Hypothalamus (tissue), 51 donors: ENCODE measurements at regions not wholly inside any gene's neighbourhood (a gene's known extent, or its start where the extent isn't known, plus 50 kb on each side); places are given as distances from the start of the nearest gene placed in this dataset.

Experiments
- DNase-seq, 51 donors: peaks; one replicate each; lab custom pipeline; 2025; lab: John Stamatoyannopoulos, UW

DNA sequence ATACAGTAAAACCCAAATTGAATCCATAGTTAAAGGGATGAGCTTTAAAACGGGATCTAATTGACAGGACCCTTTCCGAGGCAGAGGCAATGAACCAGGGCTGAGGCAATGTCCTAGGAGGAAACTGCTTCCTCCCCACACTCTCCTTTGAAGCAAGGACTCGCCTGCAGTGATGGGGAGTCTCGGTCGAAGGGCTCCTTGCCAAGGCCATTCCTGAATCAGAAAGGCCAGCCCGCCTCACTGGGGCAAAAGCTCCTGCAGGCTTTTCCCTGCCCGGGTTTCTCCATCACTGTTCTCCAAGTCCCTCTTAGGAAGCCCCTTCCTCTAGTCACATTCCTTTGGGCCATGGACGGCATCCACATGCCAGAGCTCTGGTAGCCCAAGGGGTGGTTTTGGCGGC lies 132.0 kb downstream of the RBFOX3 start:
- DNase-seq = no peak

DNA sequence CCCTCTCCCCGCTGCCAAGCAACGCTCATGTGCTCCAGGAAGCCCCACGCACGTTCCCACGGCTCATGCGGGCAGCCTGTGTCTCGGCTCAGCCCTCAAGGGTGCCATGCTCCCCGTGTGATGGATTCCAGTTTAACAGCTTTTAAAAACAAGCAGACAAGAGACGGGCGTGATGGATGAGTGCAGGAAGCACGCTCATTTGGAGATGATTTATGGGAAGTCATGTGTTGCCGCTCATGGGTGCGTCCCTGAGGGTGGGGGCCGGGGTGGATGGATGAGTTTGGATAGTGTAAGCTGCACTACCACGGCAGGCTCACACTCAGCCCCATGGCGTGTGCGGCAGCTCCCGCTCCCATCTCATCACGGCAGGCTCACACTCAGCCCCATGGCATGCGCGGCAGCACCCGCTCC lies 132.8 kb downstream of the RBFOX3 start:
- no peak for DNase-seq

DNA sequence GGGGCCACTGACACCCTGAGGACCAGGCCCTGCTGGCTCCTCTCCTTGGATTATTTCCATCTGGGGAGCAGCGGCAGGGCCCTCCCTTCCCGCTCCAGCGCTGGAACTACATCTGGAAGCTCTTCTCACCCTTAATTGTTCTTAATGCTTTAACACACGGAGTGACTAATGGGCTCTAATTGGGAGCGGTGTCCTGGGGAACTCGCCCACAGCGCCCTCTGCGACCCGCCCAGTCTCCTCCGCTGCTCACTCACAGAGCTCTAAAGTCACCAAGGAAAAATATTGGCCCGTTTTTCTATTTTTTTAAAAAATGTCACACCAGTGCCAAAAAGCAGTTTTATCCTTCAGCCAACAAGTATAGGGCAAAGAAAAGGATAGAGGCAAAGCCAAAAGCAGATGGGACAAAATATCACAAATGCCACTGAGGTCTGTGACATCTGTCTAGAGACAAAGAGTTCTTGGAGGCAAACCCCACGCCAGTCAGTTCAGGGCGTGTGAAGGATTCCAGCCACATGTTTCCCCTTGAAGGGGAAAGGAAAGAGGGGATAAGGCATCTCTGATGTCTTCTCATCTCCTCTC lies 134.7 kb downstream of the RBFOX3 start:
- no peak for DNase-seq

DNA sequence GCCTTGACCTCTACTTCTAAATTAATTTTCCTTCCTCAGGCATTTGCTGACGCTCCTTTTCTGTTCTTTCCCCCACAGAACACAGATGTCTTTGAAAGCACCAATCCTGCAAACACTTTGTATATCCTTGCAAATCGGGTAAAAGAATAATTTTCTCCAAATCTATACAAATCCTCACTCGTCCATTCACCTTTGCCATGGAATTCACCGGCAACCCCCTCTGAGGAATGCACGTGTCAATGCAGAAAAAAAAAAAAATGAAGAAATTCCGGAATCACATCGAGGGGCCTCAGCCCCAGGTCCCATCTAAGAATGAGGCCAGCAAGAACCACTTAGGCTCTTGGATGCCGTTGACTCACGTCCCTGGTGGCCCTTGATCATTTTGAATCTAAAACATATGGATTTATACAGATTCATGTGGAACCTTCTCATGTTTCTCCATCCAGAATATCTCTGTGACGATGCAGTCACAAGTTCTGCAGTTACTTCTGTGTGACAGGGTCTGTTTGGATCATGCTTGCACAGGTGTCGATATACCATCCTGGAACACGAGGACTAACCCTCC lies 136.9 kb downstream of the RBFOX3 start:
- no peak for DNase-seq

DNA sequence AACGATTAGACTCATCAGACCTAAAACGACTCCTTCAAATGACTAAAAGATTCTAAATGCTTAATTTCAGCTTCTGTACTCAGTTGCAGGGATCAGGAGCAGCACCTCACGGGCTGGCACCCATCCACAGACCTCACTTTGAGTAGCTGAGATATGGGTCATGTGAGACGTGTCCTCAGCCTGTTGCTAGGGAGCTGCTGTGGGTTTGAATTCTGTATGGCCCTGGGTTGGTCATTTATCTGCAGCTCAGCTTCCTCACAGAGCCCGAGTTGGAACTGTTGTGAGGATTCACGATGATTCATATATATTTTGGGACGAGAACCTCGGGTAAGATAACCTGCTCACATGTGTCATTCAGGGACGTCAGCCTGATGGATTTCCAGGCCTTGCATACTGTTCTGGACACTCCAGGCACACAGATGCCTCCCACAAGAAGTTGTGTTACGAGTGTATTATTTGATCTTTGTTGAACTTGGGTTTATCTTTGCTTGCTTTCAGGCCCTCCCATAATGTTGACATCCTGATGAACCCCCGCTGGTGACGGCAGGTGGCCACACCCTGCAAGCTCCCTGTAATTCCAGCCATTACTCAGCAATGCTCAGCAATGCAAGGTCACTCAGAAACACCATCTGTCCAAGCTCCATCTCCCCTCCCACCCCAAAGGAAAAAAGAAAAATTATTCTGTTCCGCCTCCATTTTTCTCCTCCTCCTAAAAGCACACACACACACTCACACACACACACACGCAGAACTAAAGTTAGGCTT lies 137.6 kb downstream of the RBFOX3 start:
- no peak for DNase-seq

DNA sequence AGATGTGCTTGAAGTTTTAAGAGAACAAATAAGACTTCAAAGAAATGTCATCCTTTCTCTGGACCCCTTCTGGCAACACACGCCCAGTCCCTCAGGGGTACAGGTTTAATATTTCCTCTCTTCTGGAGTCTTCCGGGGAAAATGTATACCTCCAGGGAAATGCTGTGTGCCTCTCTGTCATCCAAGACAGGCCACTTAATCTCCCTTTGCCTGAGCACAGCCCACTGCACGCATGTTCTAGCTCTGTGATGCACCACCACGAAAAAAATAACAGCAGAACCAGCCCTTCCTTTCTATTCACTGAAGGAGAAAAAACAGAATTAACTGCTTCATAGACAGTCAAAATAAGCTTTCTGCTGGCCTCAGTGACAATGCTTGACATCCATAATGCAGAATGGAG lies 140.1 kb downstream of the RBFOX3 start:
- DNase-seq = no peak

DNA sequence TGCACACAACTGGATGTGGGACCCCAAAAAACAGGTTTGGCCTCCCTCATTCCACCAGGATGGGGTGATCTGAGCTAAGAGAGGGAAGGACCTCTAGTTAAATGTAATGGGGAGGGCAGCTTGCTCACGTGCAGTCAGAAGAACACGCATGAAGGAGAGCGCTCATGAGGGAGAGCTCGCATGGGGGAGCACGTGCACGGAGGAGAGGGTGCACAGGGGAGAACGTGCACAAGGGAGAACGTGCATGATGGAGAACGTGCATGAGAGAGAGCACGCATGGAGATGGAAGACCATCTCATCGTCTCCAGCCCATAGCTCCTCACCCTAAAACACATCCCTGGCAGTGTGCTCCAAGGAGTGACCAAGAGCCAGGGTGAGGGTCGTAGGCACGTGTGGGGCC lies 141.2 kb downstream of the RBFOX3 start:
- no peak for DNase-seq

DNA sequence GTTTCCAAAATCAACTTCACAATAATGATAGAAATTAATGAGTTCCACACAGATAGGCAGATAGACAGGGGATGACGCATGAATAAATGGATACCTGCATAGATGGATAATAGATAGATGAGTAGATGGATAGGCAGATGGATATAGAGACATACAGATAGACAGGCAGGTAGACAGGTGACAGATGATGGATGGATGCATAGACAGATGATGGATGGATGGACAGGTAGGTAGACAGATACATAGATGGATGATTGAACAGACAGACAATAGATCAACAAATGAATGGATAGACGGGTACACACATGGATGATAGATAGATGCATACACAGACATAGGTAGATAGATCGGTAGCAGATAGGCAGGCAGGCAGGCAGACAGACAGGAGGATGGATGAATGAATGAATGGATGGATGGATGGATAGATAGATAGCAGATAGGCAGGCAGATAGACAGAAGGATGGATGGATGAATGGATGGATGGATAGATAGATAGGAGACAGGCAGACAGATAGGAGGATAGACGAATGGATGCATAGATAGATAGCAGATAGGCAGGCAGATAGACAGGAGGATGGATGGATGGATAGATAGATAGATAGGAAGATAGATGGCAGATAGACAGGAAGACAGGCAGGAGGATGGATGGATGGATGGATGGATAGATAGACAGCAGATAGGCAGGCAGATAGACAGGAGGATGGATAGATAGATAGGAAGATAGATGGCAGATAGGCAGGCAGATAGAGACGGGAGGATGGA lies 142.5 kb downstream of the RBFOX3 start:
- no peak for DNase-seq

DNA sequence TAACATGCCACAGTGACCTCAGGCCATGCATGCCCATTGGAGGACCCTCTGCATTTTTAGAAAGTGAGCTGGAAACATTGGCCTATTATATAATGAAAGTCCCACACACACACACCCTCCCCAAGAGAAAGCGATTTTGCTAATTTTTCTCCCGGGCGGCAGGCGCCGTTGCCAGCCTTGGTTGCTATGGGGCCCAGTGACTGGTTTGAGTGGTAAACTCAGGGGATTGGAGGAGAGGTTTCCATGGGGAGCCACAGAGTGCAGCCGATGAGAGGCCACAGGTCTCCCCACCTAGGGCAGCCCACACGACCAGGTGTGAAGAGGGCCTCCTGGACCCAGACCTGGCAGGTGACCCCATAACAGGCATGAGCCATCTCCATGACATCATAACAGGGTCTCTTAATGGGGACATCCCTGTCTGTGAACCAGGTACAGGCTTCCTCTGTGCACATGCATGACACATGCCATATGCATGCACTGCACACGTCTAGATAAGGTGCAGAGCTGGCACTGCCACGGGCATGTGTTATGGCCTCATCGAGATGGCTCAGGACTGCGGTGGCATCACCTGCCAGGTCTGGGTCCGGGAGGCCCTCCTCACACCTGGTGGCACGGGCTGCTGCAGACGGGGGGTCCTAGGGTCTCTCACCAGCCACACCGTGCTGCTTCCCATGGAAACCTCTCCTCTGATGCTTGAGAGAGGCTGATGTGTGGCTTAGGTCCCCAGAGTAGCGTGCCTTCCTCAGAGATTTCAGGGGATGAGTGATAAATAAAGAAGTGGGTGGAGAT lies 144.1 kb downstream of the RBFOX3 start:
- peak in 11 of 51 donors; percentile 3 to 53 (median 26) for DNase-seq

DNA sequence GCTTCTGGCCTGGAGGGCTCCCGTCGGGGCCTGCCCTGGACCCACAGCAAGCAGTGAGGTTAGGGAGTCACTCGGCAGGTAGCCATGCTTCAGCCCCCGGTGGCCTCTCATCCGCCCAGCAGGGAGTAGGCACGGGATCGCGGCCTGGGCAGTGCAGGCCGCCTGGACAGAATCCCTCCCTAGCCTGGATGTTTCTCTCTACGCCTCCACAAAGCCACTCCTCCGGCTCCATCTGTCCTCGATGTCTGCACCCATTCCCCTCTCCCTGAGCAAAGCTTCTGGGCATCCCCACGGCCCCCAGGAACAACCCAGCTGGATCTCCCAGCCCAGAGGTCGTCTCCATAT lies 145.2 kb downstream of the RBFOX3 start:
- DNase-seq = no peak

DNA sequence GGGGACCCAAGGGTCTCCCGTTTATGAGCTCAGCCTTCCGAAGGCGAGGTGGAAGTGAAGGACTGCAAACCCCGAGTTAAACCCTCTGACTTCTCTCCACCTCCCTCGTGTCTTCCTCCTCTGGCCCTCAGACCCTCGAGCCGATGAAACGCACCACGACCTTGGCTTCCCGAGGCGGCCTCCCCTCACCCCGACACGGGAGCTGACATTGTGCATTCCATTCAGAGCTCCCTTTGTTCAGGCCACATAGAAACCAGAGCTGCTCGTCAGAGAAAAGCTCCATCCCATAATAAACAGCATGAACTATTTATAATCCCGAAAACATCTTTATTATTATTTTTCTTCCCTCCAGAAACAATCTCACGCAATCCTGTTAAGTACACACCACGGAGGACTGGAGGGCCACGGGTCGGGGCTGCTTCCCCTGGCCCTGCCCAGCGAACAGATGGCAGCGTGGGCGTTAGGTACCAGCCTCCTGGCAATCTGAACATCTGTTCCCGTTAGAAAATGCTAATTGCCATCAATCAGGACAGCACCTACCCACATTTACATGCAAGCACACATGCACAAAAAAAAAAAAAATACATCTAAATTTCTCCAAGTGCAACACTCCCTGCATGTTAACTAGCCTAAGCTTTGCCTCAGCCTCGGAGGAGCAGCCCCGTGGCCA lies 145.7 kb downstream of the RBFOX3 start:
- DNase-seq = peak in 1 of 51 donors; percentile 46

DNA sequence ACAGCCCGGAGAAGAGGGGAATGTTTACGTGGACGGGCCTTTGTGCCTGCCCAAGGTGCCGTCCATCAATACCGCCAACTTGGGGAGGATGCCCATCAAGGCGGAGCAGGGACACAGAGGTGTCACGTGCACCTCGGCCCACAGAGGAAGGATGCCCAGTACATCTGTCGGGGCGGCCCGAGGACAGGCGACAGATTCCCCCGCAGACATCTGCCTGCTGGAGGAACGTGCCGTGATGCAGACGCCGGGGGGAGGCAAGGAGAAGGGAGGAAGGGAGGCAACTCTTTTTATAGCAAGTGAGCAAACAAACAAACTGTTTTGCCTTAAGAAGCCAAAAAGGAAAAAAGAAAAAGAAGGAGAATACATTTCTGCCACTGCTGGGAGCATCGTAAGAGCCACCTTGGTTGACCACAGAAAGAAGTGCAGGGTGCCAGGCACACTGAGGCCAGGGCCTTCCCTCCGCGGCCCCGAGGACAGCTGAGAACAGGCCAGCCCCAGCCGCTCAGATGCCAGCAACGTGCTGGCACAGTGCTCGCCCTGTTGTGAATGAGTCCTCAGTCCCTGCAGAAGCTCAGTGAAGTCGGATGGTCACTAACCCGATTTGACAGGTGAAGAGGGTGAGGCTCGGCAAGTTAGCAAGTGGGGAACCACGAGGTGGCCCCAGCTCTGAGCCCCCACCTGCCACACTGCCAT lies 146.4 kb downstream of the RBFOX3 start:
- DNase-seq = peak in 6 of 51 donors; percentile 8 to 47 (median 12)

DNA sequence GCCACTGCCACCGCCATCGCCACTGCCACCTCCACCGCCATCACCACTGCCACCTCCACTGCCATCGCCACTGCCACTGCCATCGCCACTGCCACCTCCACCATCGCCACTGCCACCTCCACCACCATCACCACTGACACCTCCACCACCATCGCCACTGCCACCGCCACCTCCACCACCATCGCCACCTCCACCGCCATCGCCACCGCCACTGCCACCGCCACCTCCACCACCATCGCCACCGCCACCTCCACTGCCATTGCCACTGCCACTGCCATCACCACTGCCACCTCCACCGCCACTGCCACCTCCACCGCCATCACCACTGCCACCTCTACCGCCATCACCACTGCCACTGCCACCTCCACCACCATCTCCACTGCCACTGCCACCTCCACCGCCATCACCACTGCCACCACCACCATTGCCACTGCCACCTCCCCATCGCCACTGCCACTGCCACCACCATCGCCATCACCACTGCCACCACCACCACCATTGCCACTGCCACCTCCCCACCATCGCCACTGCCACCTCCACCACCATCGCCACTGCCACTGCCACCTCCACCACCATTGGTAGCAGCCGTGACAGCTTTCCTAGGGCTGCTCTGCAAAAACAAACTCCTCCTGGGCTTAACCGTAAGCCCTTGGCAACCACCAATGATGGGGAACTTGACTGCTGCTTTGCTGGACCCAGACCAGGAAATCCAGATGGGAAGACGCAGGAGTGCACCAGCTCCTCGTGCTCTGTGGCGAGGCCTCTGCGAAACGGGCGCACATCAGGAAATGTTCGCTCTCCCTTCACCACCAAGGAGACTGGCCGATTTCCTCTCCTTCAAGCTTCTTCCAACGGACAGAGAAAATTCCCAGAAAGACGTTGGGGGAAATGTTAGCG lies 147.2 kb downstream of the RBFOX3 start:
- DNase-seq = no peak

DNA sequence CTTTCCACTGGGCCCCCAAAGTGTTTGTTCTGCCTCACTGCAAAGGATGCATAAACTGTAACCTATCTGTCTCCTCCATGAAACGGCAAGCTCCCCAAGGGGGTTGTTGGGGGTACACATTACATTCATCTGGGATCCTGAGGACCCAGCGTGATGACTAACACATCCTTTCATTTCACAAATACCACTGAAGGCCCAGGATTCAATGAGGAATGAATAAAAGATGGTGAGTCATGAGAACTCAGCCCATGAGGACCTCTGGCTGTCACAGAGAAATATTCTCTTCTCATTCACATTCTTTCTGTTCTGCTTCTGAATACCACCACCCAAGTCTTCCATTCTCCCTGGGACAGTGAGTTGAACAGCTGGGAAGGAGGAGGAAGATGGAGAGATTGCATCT lies 149.8 kb downstream of the RBFOX3 start:
- no peak for DNase-seq

DNA sequence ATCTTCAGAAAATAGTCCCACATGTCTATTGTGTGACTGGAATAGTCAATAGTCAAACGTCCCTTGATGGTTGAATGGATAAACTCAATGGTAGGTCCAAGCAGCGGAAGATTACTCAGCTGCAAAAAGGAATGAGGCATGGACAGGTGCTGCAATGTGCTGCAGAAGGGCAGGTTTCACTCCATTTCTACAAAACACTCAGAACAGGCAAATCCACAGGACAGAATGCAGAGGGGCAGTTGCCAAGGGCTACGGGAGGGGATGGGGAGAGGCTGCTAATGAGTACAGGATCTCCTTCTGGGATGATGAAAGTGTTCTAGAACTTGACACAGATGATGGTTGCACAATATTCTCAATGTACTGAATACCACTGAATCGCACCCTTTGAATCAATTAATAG lies 151.0 kb downstream of the RBFOX3 start:
- no peak for DNase-seq

DNA sequence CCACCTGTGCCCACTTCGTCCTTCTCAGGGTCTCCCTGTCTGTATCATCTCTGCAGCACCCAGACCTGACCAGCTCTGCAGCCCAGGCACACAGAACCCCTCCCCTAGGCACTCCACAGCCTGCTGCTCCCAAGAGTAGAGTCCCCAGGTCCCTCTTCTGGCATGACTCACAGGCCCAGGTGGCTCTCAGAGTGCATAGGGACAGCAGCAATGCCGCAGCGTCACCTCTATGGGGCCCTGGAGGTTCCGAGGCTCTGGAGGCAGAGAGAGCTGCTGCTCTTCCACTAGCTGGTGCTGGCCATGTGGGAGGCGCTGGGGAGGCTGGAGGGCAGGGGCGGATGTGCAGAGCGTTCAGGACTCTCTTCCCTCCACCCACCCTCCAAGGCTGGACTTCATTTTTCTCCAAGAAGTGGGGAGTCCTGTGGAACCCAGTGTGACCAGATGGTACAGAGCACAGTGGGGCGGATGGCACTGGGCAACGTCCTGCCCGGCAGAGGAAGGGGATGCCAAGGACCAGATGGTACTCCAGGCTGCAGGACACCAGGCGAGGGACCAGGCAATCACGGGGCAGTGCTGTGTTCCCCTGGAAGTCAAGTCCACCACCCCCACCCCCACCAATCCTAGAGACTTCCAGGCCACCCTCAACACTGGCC lies 151.7 kb downstream of the RBFOX3 start:
- DNase-seq = no peak

DNA sequence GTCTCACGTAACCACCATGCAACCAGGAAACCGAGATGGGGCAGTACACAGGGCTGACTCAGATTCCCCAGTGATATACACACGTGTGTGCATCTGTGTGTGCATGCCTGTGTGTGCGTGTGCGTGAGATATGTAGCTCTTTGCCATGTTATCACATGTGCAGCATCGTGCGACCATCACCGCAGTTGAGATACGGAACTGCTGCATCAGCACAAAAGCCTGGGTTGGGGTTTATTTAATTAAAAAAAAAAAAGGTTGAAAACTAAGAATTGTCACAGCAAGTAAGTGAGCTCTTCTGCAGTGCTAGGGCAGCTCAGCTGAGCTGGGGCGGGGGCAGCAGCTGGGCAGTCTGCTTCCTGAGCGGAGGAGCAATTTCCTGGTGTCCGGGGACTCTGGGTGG lies 152.5 kb downstream of the RBFOX3 start:
- DNase-seq = no peak

DNA sequence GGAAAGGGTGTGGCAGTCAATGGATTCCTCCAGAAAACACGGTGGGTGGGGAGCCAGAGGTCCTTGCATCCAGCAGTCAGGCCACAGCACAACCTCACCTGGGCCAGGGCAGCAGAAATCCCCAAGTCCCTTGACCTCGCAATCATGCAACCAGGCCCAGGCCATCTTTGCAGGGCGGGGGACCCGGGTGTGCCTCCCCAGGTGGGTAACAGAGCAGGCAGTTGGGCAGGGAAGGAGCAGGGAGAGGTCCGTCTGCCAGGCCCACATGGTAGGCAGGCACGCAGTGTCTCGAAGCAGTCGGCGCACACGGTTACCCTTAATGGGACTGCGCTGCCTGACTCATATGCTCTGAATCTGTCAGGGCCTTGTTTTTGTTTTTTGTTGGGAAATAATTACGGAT lies 153.0 kb downstream of the RBFOX3 start:
- DNase-seq = no peak
